GM19023 (cell line): ENCODE measurements at regions not wholly inside any gene's neighbourhood (a gene's known extent, or its start where the extent isn't known, plus 50 kb on each side); places are given as distances from the start of the nearest gene placed in this dataset.

Source experiments
- ATAC-seq: cut with Tn5 transposase; IDR thresholded peaks from one replicate; pipeline ENCODE4 v1.9.1; 2021; ENCODE audit warnings: mild to moderate bottlenecking, moderate library complexity; ENCODE audit not compliant: unreplicated experiment

GRCh38 chr16:17524656-17525055 lies 53.9 kb upstream of the XYLT1 start:
- no peak for ATAC-seq

- ATAC-seq, result no peak
These were observed 49.8 kb upstream of the XYLT1 start for GRCh38 chr16:17520561-17520960.
